NCI-H146 (cell line): ENCODE measurements at regions not wholly inside any gene's neighbourhood (a gene's known extent, or its start where the extent isn't known, plus 50 kb on each side); places are given as distances from the start of the nearest gene placed in this dataset.
"Not testable (repeated sequence)": the region's sequence is repeated elsewhere in the genome, so short reads cannot be mapped to it uniquely, and the experiment has no call there.

ENCODE experiments used
- DNase-seq: peaks from one replicate; lab custom pipeline; 2025; lab: John Stamatoyannopoulos, UW

DNA sequence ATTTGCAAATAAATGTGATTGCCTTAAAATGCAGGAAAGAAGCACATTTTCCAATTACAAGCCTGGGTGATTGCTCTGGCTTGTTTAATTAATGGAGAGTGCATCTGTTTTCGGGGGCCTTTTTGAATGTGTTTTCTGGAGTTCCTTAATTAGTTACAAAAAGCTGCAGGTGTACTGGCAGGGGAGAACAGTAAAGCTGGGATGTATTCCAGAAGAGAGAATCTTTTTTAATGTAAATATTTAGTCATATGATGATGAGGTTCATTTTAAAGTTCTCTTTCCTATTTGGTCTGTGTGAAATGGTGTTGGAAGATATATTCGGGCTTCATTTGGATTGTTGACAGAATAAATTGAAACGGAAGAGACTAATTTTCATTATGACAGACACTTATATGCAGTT lies 70.9 kb upstream of the N4BP1 start:
- no peak for DNase-seq

DNA sequence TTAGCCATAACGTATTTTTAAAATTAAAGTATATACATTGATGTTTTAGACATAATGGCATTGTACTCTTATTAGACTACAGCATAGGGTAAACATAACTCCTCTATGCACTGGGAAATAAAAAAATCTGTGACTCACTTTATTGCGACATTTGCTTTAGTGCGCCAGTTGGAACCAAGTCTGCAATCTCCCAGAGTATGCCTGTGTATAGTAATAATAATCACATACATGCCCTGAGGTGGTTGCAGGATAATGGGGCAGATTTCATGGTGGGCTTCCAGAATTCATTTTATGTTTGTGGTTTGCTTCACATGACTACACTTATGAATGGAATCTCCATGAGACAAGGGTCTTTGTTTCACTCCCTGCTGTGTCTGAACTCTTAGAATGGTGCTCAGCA lies 66.9 kb upstream of the N4BP1 start:
- no peak for DNase-seq

DNA sequence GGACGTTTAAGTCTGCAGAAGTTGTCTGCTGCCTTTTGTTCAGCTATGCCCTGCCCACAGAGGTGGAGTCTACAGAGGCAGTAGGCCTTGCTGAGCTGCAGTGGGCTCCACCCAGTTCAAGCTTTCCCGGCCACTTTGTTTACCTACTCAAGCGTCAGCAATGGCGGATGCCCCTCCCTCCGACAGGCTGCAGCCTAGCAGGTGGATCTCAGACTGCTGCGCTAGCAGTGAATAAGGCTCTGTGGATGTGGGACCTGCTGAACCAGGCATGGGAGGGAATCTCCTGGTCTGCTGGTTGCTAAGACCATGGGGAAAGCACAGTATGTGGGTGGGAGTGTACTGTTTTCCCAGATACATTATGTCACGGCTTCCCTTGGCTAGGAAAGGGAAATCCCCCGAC lies 58.2 kb upstream of the N4BP1 start:
- not testable (repeated sequence) for DNase-seq

DNA sequence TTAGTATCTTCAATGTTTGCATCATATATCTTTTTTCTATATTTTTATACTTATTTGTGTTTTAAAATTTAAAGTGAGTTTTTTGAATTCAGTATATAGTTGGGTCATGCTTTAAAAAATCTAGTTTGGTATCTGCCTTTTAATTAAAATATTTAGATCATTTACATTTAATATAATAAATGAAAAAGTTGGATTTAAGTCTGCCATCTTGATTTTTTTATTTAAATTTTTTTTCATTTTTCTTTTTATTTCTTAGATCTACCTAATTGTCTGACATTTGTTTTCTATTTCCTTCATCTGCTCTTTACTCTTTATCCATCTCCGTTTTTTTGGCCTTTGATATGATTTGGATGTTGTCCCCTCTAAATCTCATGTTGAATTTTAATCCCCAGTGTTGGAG lies 50.0 kb upstream of the N4BP1 start:
- DNase-seq = no peak
